HEK293 (cell line): ENCODE measurements at regions not wholly inside any gene's neighbourhood (a gene's known extent, or its start where the extent isn't known, plus 50 kb on each side); places are given as distances from the start of the nearest gene placed in this dataset.

Experiments
- CTCF ChIA-PET: fragments of 350-600 bp; formaldehyde crosslinking; extraction: SDS; loops from one replicate; lab custom pipeline; 2021; ENCODE audit warnings: antibody characterized with exemption; lab: Yijun Ruan, JAX
- POLR2A ChIA-PET: fragments of 300-600 bp; formaldehyde crosslinking; extraction: SDS; loops from one replicate; lab custom pipeline; 2020; ENCODE audit warnings: antibody characterized with exemption, inconsistent platforms; lab: Yijun Ruan, JAX
- H3K27ac ChIP-seq: fragments of 200-500 bp; sonication (Bioruptor generic); 2 replicates; pipeline ENCODE4 v1.5.1; 2014; ENCODE audit warnings: low read depth, low read length, control low read depth, inconsistent platforms; ENCODE audit errors: extremely low read depth
- H3K36me3 ChIP-seq, 2 experiments: fragments of 200-500 bp in 1 of 2; sonication (Bioruptor generic) in 1 of 2; 1 replicate in 1 of 2; 2 replicates in 1 of 2; pipeline ENCODE4 v1.5.1; 2014 to 2017; ENCODE audit warnings: inconsistent platforms in 2 of 2, low read length in 2 of 2; ENCODE audit not compliant: control insufficient read depth in 2 of 2, insufficient read depth in 1 of 2
- H3K4me1 ChIP-seq: fragments of 200-500 bp; sonication (Bioruptor generic); 2 replicates; pipeline ENCODE4 v1.5.1; 2014; ENCODE audit warnings: mild to moderate bottlenecking, low read length, inconsistent platforms; ENCODE audit not compliant: control insufficient read depth, insufficient read depth
- H3K4me3 ChIP-seq: 2 replicates; pipeline ENCODE4 v1.5.1; 2011; ENCODE audit warnings: low read depth, mild to moderate bottlenecking, control low read depth, low read length, moderate library complexity
- H3K9me3 ChIP-seq: fragments of 200-500 bp; sonication (Bioruptor generic); 2 replicates; pipeline ENCODE4 v1.5.1; 2014; ENCODE audit warnings: low read depth, low read length, inconsistent platforms; ENCODE audit not compliant: control insufficient read depth, insufficient read depth
- ATF2 ChIP-seq: fragments of 450-650 bp; formaldehyde crosslinking; IDR thresholded peaks from 2 replicates; pipeline ENCODE4 v1.5.1; 2016; ENCODE audit warnings: missing biosample characterization, missing genetic modification characterization, low read depth
- EGR2 ChIP-seq: fragments of 450-650 bp; formaldehyde crosslinking; IDR thresholded peaks from 2 replicates; pipeline ENCODE4 v1.5.1; 2016; ENCODE audit warnings: low read depth, missing biosample characterization, missing genetic modification characterization
- GLI2 ChIP-seq: fragments of 450-650 bp; formaldehyde crosslinking; IDR thresholded peaks from 2 replicates; pipeline ENCODE4; 2017; ENCODE audit warnings: missing biosample characterization, missing genetic modification characterization, low read depth, borderline replicate concordance
- KLF16 ChIP-seq: fragments of 450-650 bp; formaldehyde crosslinking; IDR thresholded peaks from 2 replicates; pipeline ENCODE4 v1.5.1; 2017; ENCODE audit warnings: missing biosample characterization, missing genetic modification characterization
- PRDM6 ChIP-seq: fragments of 450-650 bp; formaldehyde crosslinking; IDR thresholded peaks from 2 replicates; pipeline ENCODE4 v1.5.1; 2017; ENCODE audit warnings: missing biosample characterization, missing genetic modification characterization
- ZBTB48 ChIP-seq: fragments of 450-650 bp; formaldehyde crosslinking; IDR thresholded peaks from 2 replicates; pipeline ENCODE4 v1.5.1; 2016; ENCODE audit warnings: missing biosample characterization, missing genetic modification characterization
- ZBTB49 ChIP-seq: fragments of 450-650 bp; formaldehyde crosslinking; IDR thresholded peaks from 2 replicates; pipeline ENCODE4 v1.5.1; 2016; ENCODE audit warnings: missing biosample characterization, missing genetic modification characterization, low read depth
- ZFP37 ChIP-seq: fragments of 450-650 bp; formaldehyde crosslinking; IDR thresholded peaks from 2 replicates; pipeline ENCODE4 v1.5.1; 2016; ENCODE audit warnings: missing biosample characterization, missing genetic modification characterization
- ZNF121 ChIP-seq: fragments of 450-650 bp; formaldehyde crosslinking; IDR thresholded peaks from 2 replicates; pipeline ENCODE4 v1.5.1; 2016; ENCODE audit warnings: missing biosample characterization, missing genetic modification characterization
- ZNF148 ChIP-seq: fragments of 450-650 bp; formaldehyde crosslinking; IDR thresholded peaks from 2 replicates; pipeline ENCODE4 v1.5.0; 2017; ENCODE audit warnings: missing biosample characterization, missing genetic modification characterization, borderline replicate concordance
- ZNF155 ChIP-seq: fragments of 450-650 bp; formaldehyde crosslinking; IDR thresholded peaks from 2 replicates; pipeline ENCODE4 v1.5.1; 2016; ENCODE audit warnings: missing biosample characterization, missing genetic modification characterization
- ZNF184 ChIP-seq: fragments of 450-650 bp; IDR thresholded peaks from 2 replicates; pipeline ENCODE4 v1.5.1; 2018; ENCODE audit warnings: missing biosample characterization, mild to moderate bottlenecking, missing genetic modification characterization
- ZNF280C ChIP-seq: fragments of 450-650 bp; formaldehyde crosslinking; IDR thresholded peaks from 2 replicates; pipeline ENCODE4 v1.5.1; 2016; ENCODE audit warnings: missing biosample characterization, missing genetic modification characterization
- ZNF394 ChIP-seq: fragments of 450-650 bp; formaldehyde crosslinking; IDR thresholded peaks from 2 replicates; pipeline ENCODE4 v1.5.1; 2016; ENCODE audit warnings: missing biosample characterization, missing genetic modification characterization, mild to moderate bottlenecking, moderate library complexity, borderline replicate concordance
- ZNF423 ChIP-seq: fragments of 450-650 bp; formaldehyde crosslinking; IDR thresholded peaks from 2 replicates; pipeline ENCODE4 v1.5.1; 2016; ENCODE audit warnings: missing biosample characterization, missing genetic modification characterization
- ZNF449 ChIP-seq: fragments of 450-650 bp; formaldehyde crosslinking; IDR thresholded peaks from 2 replicates; pipeline ENCODE4 v1.5.1; 2017; ENCODE audit warnings: missing biosample characterization, mild to moderate bottlenecking, missing genetic modification characterization, moderate library complexity
- ZNF792 ChIP-seq: fragments of 450-650 bp; formaldehyde crosslinking; IDR thresholded peaks from 2 replicates; pipeline ENCODE4 v1.5.1; 2016; ENCODE audit warnings: missing biosample characterization, missing genetic modification characterization

GRCh38 chr2:236702657-236703372, 133.2 kb downstream of the ACKR3 start:
- ChIA-PET POLR2A (no interaction called here), CTCF (no interaction called here)
- H3K4me3 ChIP-seq: no peak overlapping the region
- no peak for TF ChIP-seq ZNF184 (tag by site-specific recombination)
- no peak for TF ChIP-seq ZBTB49 (tag by site-specific recombination)
- TF ChIP-seq ZNF155 (tag by site-specific recombination): no peak
- no peak for TF ChIP-seq ZNF792 (tag by site-specific recombination)
- TF ChIP-seq ZFP37 (tag by site-specific recombination): no peak
- no peak for TF ChIP-seq ATF2 (tag by site-specific recombination)
- no peak for TF ChIP-seq ZNF423 (tag by site-specific recombination)
- TF ChIP-seq PRDM6: no peak
- TF ChIP-seq EGR2 (tag by site-specific recombination): no peak
- no peak for TF ChIP-seq ZNF280C (tag by site-specific recombination)
- no peak for TF ChIP-seq GLI2
- no peak for TF ChIP-seq ZNF449 (tag by site-specific recombination)
- TF ChIP-seq ZNF394 (tag by site-specific recombination): no peak
- no peak for TF ChIP-seq ZBTB48 (tag by site-specific recombination)
- H3K4me1 ChIP-seq: no peaks in the 10 kb centered on the region
- H3K9me3 ChIP-seq: no peaks in the 10 kb centered on the region
- H3K36me3 ChIP-seq: no peaks in the 10 kb centered on the region
- H3K27ac ChIP-seq: no peak overlapping the region

- no peak overlapping the region for H3K4me3 ChIP-seq
- TF ChIP-seq ZNF121 (tag by site-specific recombination): no peak
- no peak for TF ChIP-seq ZNF148
- no peak for TF ChIP-seq KLF16 (tag by site-specific recombination)
- TF ChIP-seq, all 188 proteins: peak for 0
- ChIA-PET CTCF (no interaction called here), POLR2A (no interaction called here)
- Histone ChIP-seq H3K4me1 (no peaks in the 10 kb centered on the region), H3K36me3 (no peaks in the 10 kb centered on the region), H3K27ac (no peak overlapping the region), H3K9me3 (no peaks in the 10 kb centered on the region)
Measured at GRCh38 chr2:236703373-236703709, 133.7 kb downstream of the ACKR3 start.
